ENCODE measurements at regions not wholly inside any gene's neighbourhood (a gene's known extent, or its start where the extent isn't known, plus 50 kb on each side); places are given as distances from the start of the nearest gene placed in this dataset.

GRCh38 chr7:131100357-131101054 lies 227.2 kb upstream of the MKLN1 start:
- H3K36me3 ChIP-seq (ENCODE audit: insufficient read depth) = no peaks in the 10 kb centered on the region
- no peak for DNase-seq (ENCODE audit: extremely low spot score)
- WGBS = 84% methylated on average over 10 of the region's 10 CpGs
- no peaks in the 10 kb centered on the region for H3K4me1 ChIP-seq (ENCODE audit: insufficient read depth)
- H3K27ac ChIP-seq (ENCODE audit: low read depth) = no peak overlapping the region
- H3K4me3 ChIP-seq (ENCODE audit: low read depth, low read length) = no peak overlapping the region

- no peaks in the 10 kb centered on the region for H3K4me1 ChIP-seq (ENCODE audit: insufficient read depth)
- H3K27ac ChIP-seq (ENCODE audit: low read depth) = peak overlapping the region; percentile 6
- 62% methylated on average over 4 of the region's 4 CpGs for WGBS
- no peaks in the 10 kb centered on the region for H3K36me3 ChIP-seq (ENCODE audit: insufficient read depth)
- no peak for DNase-seq (ENCODE audit: extremely low spot score)
- H3K4me3 ChIP-seq (ENCODE audit: low read depth, low read length) = no peak overlapping the region
Measured at GRCh38 chr7:131103997-131104396, 223.7 kb upstream of the MKLN1 start.

GRCh38 chr7:131104596-131105293 lies 222.9 kb upstream of the MKLN1 start:
- Histone ChIP-seq H3K4me3 (ENCODE audit: low read depth, low read length) (peak overlapping the region; percentile 88), H3K36me3 (ENCODE audit: insufficient read depth) (no peaks in the 10 kb centered on the region), H3K4me1 (ENCODE audit: insufficient read depth) (no peaks in the 10 kb centered on the region), H3K27ac (ENCODE audit: low read depth) (no peak overlapping the region)
- DNase-seq (ENCODE audit: extremely low spot score) = no peak
- 68% methylated on average over 12 of the region's 12 CpGs for WGBS

- H3K4me1 ChIP-seq (ENCODE audit: insufficient read depth) = no peaks in the 10 kb centered on the region
- DNase-seq (ENCODE audit: extremely low spot score) = no peak
- WGBS = 3% methylated on average over 24 of the region's 24 CpGs
Measured at GRCh38 chr7:131105294-131105798, 222.3 kb upstream of the MKLN1 start.

GRCh38 chr7:131105799-131106680 lies 221.6 kb upstream of the MKLN1 start:
- WGBS = under 1% methylated on average over 109 of the region's 110 CpGs
- H3K4me1 ChIP-seq (ENCODE audit: insufficient read depth) = no peaks in the 10 kb centered on the region

More at GRCh38 chr7:131105294-131105798, 222.3 kb upstream of the MKLN1 start:
- Histone ChIP-seq H3K36me3 (ENCODE audit: insufficient read depth) (no peaks in the 10 kb centered on the region), H3K4me3 (ENCODE audit: low read depth, low read length) (peak overlapping the region; percentile 88), H3K27ac (ENCODE audit: low read depth) (peak overlapping the region; percentile 80)

GRCh38 chr7:131106681-131107336 lies 220.9 kb upstream of the MKLN1 start:
- Histone ChIP-seq H3K36me3 (ENCODE audit: insufficient read depth) (no peaks in the 10 kb centered on the region), H3K4me3 (ENCODE audit: low read depth, low read length) (peak overlapping the region; percentile 88), H3K4me1 (ENCODE audit: insufficient read depth) (no peaks in the 10 kb centered on the region), H3K27ac (ENCODE audit: low read depth) (peak overlapping the region; percentile 99)
- DNase-seq (ENCODE audit: extremely low spot score) = no peak
- WGBS = under 1% methylated on average over 32 of the region's 32 CpGs

More at GRCh38 chr7:131105799-131106680, 221.6 kb upstream of the MKLN1 start:
- no peak for DNase-seq (ENCODE audit: extremely low spot score)
- Histone ChIP-seq H3K36me3 (ENCODE audit: insufficient read depth) (no peaks in the 10 kb centered on the region), H3K4me3 (ENCODE audit: low read depth, low read length) (peak overlapping the region; percentile 88), H3K27ac (ENCODE audit: low read depth) (peak overlapping the region; percentile 99)

- peak; percentile 39 for DNase-seq (ENCODE audit: extremely low spot score)
- Histone ChIP-seq H3K36me3 (ENCODE audit: insufficient read depth) (no peaks in the 10 kb centered on the region), H3K27ac (ENCODE audit: low read depth) (peak overlapping the region; percentile 98), H3K4me3 (ENCODE audit: low read depth, low read length) (peak overlapping the region; percentile 88), H3K4me1 (ENCODE audit: insufficient read depth) (no peaks in the 10 kb centered on the region)
- WGBS = under 1% methylated on average over 63 of the region's 63 CpGs
Measured at GRCh38 chr7:131107337-131108211, 220.1 kb upstream of the MKLN1 start.

GRCh38 chr7:131108212-131108940 lies 219.3 kb upstream of the MKLN1 start:
- no peak for DNase-seq (ENCODE audit: extremely low spot score)
- H3K36me3 ChIP-seq (ENCODE audit: insufficient read depth) = no peaks in the 10 kb centered on the region
- H3K4me3 ChIP-seq (ENCODE audit: low read depth, low read length) = peak overlapping the region; percentile 88
- peak overlapping the region; percentile 98 for H3K27ac ChIP-seq (ENCODE audit: low read depth)
- no peaks in the 10 kb centered on the region for H3K4me1 ChIP-seq (ENCODE audit: insufficient read depth)
- 10% methylated on average over 30 of the region's 30 CpGs for WGBS

GRCh38 chr7:131109011-131109758 lies 218.5 kb upstream of the MKLN1 start:
- no peaks in the 10 kb centered on the region for H3K4me1 ChIP-seq (ENCODE audit: insufficient read depth)
- WGBS = 70% methylated on average over 6 of the region's 6 CpGs
- DNase-seq (ENCODE audit: extremely low spot score) = no peak
- no peaks in the 10 kb centered on the region for H3K36me3 ChIP-seq (ENCODE audit: insufficient read depth)
- peak overlapping the region; percentile 98 for H3K27ac ChIP-seq (ENCODE audit: low read depth)
- peak overlapping the region; percentile 61 for H3K4me3 ChIP-seq (ENCODE audit: low read depth, low read length)

- no peak for DNase-seq (ENCODE audit: extremely low spot score)
- Histone ChIP-seq H3K4me3 (ENCODE audit: low read depth, low read length) (peak overlapping the region; percentile 61), H3K36me3 (ENCODE audit: insufficient read depth) (no peaks in the 10 kb centered on the region), H3K27ac (ENCODE audit: low read depth) (peak overlapping the region; percentile 93), H3K4me1 (ENCODE audit: insufficient read depth) (no peaks in the 10 kb centered on the region)
- WGBS = 1% methylated on average over 37 of the region's 37 CpGs
Measured at GRCh38 chr7:131109759-131110296, 217.8 kb upstream of the MKLN1 start.
